ENCODE measurements at regions not wholly inside any gene's neighbourhood (a gene's known extent, or its start where the extent isn't known, plus 50 kb on each side); places are given as distances from the start of the nearest gene placed in this dataset.

- TF ChIP-seq CTCF (conservative IDR thresholded peaks at IDR 0.05; ENCODE audit: low read depth, low read length) (no peak), EZH2phosphoT487 (IDR thresholded peaks at IDR 0.05; ENCODE audit: borderline replicate concordance, low read length) (no peak), EZH2 (IDR thresholded peaks at IDR 0.05; ENCODE audit: low read length, unreplicated experiment) (no peak)
Measured at GRCh38 chr9:107827304-107827703, 337.7 kb upstream of the KLF4 start.
